ENCODE measurements at regions not wholly inside any gene's neighbourhood (a gene's known extent, or its start where the extent isn't known, plus 50 kb on each side); places are given as distances from the start of the nearest gene placed in this dataset.

DNA sequence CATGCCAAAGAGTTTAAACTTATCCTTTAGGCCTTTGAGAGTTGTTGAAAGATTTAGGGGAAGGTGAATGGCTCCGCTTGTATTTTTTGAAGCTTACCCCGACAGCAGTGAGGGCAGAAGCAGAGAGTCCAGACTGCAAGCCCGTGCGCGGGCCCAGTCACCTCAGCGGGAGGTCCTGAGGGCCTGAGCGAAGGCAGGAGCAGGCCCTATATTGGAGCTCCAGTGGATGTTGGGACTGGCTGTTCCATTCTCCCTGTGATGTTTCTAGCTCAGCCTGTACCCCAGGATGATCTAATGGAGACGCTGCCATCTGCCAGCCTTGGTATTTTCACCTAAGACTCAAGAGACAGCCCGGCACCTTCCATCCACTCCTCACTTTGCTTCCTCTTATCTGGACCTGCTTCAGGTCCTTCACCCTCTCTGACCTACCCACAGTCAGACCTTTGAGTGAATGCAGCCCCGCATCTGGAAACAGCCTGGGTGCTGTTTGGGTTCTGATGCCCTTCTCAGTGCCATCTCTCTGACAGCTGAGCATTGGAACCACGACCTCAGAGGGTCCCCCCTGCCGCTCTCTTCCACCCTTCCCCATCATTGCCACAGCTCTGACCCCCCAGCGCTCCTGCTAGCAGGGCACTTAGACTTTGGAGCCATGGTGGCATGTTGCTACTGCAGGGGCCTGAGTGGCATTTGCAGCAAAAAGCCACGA lies 628.2 kb upstream of the CADM1 start:
- no peaks in the 10 kb centered on the region for H3K36me3 ChIP-seq
- TF ChIP-seq POLR2A (IDR thresholded peaks at IDR 0.05): no peak
- TF ChIP-seq, protein P1, sequence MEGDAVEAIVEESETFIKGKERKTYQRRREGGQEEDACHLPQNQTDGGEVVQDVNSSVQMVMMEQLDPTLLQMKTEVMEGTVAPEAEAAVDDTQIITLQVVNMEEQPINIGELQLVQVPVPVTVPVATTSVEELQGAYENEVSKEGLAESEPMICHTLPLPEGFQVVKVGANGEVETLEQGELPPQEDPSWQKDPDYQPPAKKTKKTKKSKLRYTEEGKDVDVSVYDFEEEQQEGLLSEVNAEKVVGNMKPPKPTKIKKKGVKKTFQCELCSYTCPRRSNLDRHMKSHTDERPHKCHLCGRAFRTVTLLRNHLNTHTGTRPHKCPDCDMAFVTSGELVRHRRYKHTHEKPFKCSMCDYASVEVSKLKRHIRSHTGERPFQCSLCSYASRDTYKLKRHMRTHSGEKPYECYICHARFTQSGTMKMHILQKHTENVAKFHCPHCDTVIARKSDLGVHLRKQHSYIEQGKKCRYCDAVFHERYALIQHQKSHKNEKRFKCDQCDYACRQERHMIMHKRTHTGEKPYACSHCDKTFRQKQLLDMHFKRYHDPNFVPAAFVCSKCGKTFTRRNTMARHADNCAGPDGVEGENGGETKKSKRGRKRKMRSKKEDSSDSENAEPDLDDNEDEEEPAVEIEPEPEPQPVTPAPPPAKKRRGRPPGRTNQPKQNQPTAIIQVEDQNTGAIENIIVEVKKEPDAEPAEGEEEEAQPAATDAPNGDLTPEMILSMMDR (IDR thresholded peaks at IDR 0.05): no peak
- intact Hi-C loops (cut with DNase I): no loop called here
- H3K27me3 ChIP-seq: no peaks in the 10 kb centered on the region
- H3K9me3 ChIP-seq: no peaks in the 10 kb centered on the region
- WGBS, 2 donors: 80 to 83% methylated on average over 1 to 11 of the region's 14 CpGs
- no peak for DNase-seq
- no peak overlapping the region for H3K4me3 ChIP-seq
- H3K4me1 ChIP-seq: no peaks in the 10 kb centered on the region
- no peak overlapping the region for H3K27ac ChIP-seq

DNA sequence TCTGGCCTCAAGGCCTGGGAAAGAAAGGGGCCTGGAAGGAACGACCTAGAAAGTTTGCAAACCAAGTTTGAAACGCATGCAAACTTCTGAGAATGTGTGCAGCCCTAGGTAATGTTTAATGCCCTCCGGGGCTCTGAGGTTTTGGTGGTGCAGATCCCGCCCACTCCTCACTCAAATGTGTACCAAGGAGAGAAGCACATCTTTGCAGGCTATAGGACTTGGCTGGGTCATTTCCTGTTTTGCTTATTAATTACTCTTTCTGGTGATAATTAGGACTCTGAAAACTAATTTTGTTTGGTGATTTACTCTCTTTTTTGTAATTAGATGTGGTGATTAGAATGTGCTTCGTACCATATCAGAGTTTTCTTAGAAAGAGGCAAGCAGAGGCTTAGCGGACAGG lies 625.9 kb upstream of the CADM1 start:
- no peak overlapping the region for H3K27ac ChIP-seq
- intact Hi-C loops (cut with DNase I): no loop called here
- no peaks in the 10 kb centered on the region for H3K9me3 ChIP-seq
- no peaks in the 10 kb centered on the region for H3K27me3 ChIP-seq
- TF ChIP-seq, protein P1 (IDR thresholded peaks at IDR 0.05): no peak
- no peak for TF ChIP-seq POLR2A (IDR thresholded peaks at IDR 0.05)
- 61% methylated on average over 6 of the region's 6 CpGs for WGBS, 2 donors
- no peaks in the 10 kb centered on the region for H3K36me3 ChIP-seq
- H3K4me1 ChIP-seq: no peaks in the 10 kb centered on the region
- DNase-seq: no peak
- H3K4me3 ChIP-seq: no peak overlapping the region

- Histone ChIP-seq H3K27me3 (no peaks in the 10 kb centered on the region), H3K4me1 (no peaks in the 10 kb centered on the region), H3K36me3 (no peaks in the 10 kb centered on the region), H3K4me3 (no peak overlapping the region), H3K9me3 (no peaks in the 10 kb centered on the region), H3K27ac (no peak overlapping the region)
- WGBS, 2 donors: 91 to 94% methylated on average over 9 of the region's 9 CpGs
- intact Hi-C loops (cut with DNase I): no loop called here
- TF ChIP-seq, protein P1 (IDR thresholded peaks at IDR 0.05): no peak
- TF ChIP-seq POLR2A (IDR thresholded peaks at IDR 0.05): no peak
- no peak for DNase-seq
These were observed 625.2 kb upstream of the CADM1 start for GRCh38 chr11:116129456-116129855.

DNA sequence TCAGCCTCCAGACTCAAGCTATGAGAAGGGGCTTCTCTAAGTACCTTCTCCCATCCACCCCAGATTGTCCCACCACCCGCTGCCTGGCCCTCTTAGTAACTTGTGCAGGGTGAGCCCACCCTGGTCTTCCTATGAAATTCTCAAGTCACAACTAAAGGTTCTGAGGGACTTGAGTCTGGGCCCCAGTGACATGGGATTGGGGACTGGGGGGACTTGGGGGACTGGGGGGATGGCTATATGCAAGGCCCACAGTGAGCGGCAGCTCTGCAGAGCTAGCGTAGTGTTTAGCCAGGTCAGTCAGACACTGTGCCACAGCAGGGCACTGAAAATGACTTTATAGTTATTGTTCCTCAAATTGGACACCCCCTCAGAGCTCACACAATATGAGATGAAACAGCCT lies 622.3 kb upstream of the CADM1 start:
- no peaks in the 10 kb centered on the region for H3K36me3 ChIP-seq
- no peaks in the 10 kb centered on the region for H3K27me3 ChIP-seq
- TF ChIP-seq POLR2A (IDR thresholded peaks at IDR 0.05): no peak
- TF ChIP-seq, protein P1 (IDR thresholded peaks at IDR 0.05): no peak
- no peak for DNase-seq
- WGBS, 2 donors: 94% methylated on average over 2 of the region's 3 CpGs; no CpG with 5 or more reads in 1 of the 2 donors
- H3K4me1 ChIP-seq: no peaks in the 10 kb centered on the region
- intact Hi-C loops (cut with DNase I): no loop called here
- no peak overlapping the region for H3K4me3 ChIP-seq
- H3K27ac ChIP-seq: no peak overlapping the region
- no peaks in the 10 kb centered on the region for H3K9me3 ChIP-seq

- 65 to 89% methylated on average over 5 to 9 of the region's 9 CpGs for WGBS, 2 donors
- Histone ChIP-seq H3K27me3 (no peaks in the 10 kb centered on the region), H3K27ac (no peak overlapping the region), H3K9me3 (no peaks in the 10 kb centered on the region), H3K4me3 (no peak overlapping the region), H3K4me1 (no peaks in the 10 kb centered on the region), H3K36me3 (no peaks in the 10 kb centered on the region)
- intact Hi-C loops (cut with DNase I): no loop called here
- TF ChIP-seq, protein P1 (IDR thresholded peaks at IDR 0.05): no peak
- no peak for TF ChIP-seq POLR2A (IDR thresholded peaks at IDR 0.05)
- no peak for DNase-seq
These were observed 620.9 kb upstream of the CADM1 start for GRCh38 chr11:116124922-116125714.

All from esophagus squamous epithelium (tissue), 5 donors.